ENCODE measurements at regions not wholly inside any gene's neighbourhood (a gene's known extent, or its start where the extent isn't known, plus 50 kb on each side); places are given as distances from the start of the nearest gene placed in this dataset.

GRCh38 chr16:22751685-22752084, 62.3 kb upstream of the HS3ST2 start:
- H3K36me3 ChIP-seq, result no peaks in the 10 kb centered on the region
- H3K9ac ChIP-seq (ENCODE audit: low read depth in 2 of 2, low read length in 2 of 2), result no peak overlapping the region
- no peaks in the 10 kb centered on the region for H3K9me3 ChIP-seq
- intact Hi-C loops (cut with DNase I), result no loop called here
- no peak for DNase-seq
- H3K27ac ChIP-seq, result no peak overlapping the region
- H3K4me1 ChIP-seq, result no peaks in the 10 kb centered on the region
- no peak for TF ChIP-seq CTCF (IDR thresholded peaks at IDR 0.05)
- H3K27me3 ChIP-seq, result no peaks in the 10 kb centered on the region
- no peak overlapping the region for H3K4me3 ChIP-seq

- Histone ChIP-seq H3K27ac (no peak overlapping the region), H3K4me3 (no peak overlapping the region), H3K27me3 (no peaks in the 10 kb centered on the region), H3K9ac (ENCODE audit: low read depth in 2 of 2, low read length in 2 of 2) (no peak overlapping the region), H3K4me1 (no peaks in the 10 kb centered on the region), H3K36me3 (no peaks in the 10 kb centered on the region), H3K9me3 (no peaks in the 10 kb centered on the region)
- no peak for DNase-seq
- TF ChIP-seq CTCF (IDR thresholded peaks at IDR 0.05), result no peak
- intact Hi-C loops (cut with DNase I), result no loop called here
Observed at GRCh38 chr16:22753451-22753850, 60.5 kb upstream of the HS3ST2 start.

- H3K9me3 ChIP-seq, result no peaks in the 10 kb centered on the region
- TF ChIP-seq CTCF (IDR thresholded peaks at IDR 0.05), result no peak
- H3K27ac ChIP-seq, result no peak overlapping the region
- H3K27me3 ChIP-seq, result no peaks in the 10 kb centered on the region
- H3K4me1 ChIP-seq, result no peaks in the 10 kb centered on the region
- H3K36me3 ChIP-seq, result no peaks in the 10 kb centered on the region
- intact Hi-C loops (cut with DNase I), result no loop called here
- no peak overlapping the region for H3K4me3 ChIP-seq
- no peak overlapping the region for H3K9ac ChIP-seq (ENCODE audit: low read depth in 2 of 2, low read length in 2 of 2)
- DNase-seq, result no peak
Observed at GRCh38 chr16:22754577-22754976, 59.4 kb upstream of the HS3ST2 start.

- Histone ChIP-seq H3K27me3 (no peaks in the 10 kb centered on the region), H3K36me3 (no peaks in the 10 kb centered on the region), H3K4me1 (no peaks in the 10 kb centered on the region), H3K27ac (no peak overlapping the region), H3K9me3 (no peaks in the 10 kb centered on the region), H3K4me3 (no peak overlapping the region), H3K9ac (ENCODE audit: low read depth in 2 of 2, low read length in 2 of 2) (no peak overlapping the region)
- no peak for DNase-seq
- no peak for TF ChIP-seq CTCF (IDR thresholded peaks at IDR 0.05)
- intact Hi-C loops (cut with DNase I), result no loop called here
Observed at GRCh38 chr16:22757202-22757601, 56.8 kb upstream of the HS3ST2 start.

- Histone ChIP-seq H3K4me1 (no peaks in the 10 kb centered on the region), H3K9ac (ENCODE audit: low read depth in 2 of 2, low read length in 2 of 2) (no peak overlapping the region), H3K4me3 (no peak overlapping the region), H3K27ac (no peak overlapping the region), H3K9me3 (no peaks in the 10 kb centered on the region), H3K27me3 (no peaks in the 10 kb centered on the region), H3K36me3 (no peaks in the 10 kb centered on the region)
- DNase-seq, result no peak
- intact Hi-C loops (cut with DNase I), result loop anchor here (10.0 kb wide), 1 partner anchor 88 kb away; no protein-coding TSS in a partner anchor
- no peak for TF ChIP-seq CTCF (IDR thresholded peaks at IDR 0.05)
Observed at GRCh38 chr16:22762486-22762885, 51.5 kb upstream of the HS3ST2 start.
